GM23338 (cell line): ENCODE measurements at regions not wholly inside any gene's neighbourhood (a gene's known extent, or its start where the extent isn't known, plus 50 kb on each side); places are given as distances from the start of the nearest gene placed in this dataset.

Experiments used
- ATAC-seq: fragments of 200-7000 bp; cut with Tn5 transposase; 3 replicates; pipeline ENCODE4 v1.9.1; 2020
- DNase-seq: peaks from one replicate; pipeline ENCODE4 v3.0.0-alpha.2; 2015; ENCODE audit warnings: low spot score
- H2AFZ ChIP-seq: fragments of 200-600 bp; sonication (generic); 2 replicates; pipeline ENCODE4 v1.8.0; 2016; ENCODE audit warnings: antibody characterized with exemption, mild to moderate bottlenecking, moderate library complexity
- H3F3A ChIP-seq: fragments of 200-600 bp; sonication (generic); replicated peaks from 2 replicates; pipeline ENCODE4 v1.8.0; 2017; ENCODE audit warnings: antibody characterized with exemption, mixed run types, low read depth
- H3K27ac ChIP-seq: fragments of 200-600 bp; sonication (generic); 2 replicates; pipeline ENCODE4 v1.6.1; 2016; ENCODE audit warnings: low read depth
- H3K27me3 ChIP-seq: fragments of 200-600 bp; sonication (generic); 2 replicates; pipeline ENCODE4 v1.8.0; 2016; ENCODE audit warnings: mild to moderate bottlenecking, mixed run types, moderate library complexity; ENCODE audit not compliant: insufficient read depth
- H3K36me3 ChIP-seq: fragments of 200-600 bp; sonication (generic); 2 replicates; pipeline ENCODE4 v1.8.0; 2016; ENCODE audit warnings: mild to moderate bottlenecking; ENCODE audit not compliant: insufficient read depth
- H3K4me1 ChIP-seq: fragments of 200-600 bp; sonication (generic); 2 replicates; pipeline ENCODE4 v1.8.0; 2016; ENCODE audit warnings: mild to moderate bottlenecking, moderate library complexity; ENCODE audit not compliant: insufficient read depth
- H3K4me2 ChIP-seq: fragments of 200-600 bp; sonication (generic); 2 replicates; pipeline ENCODE4 v1.7.1; 2017; ENCODE audit warnings: mixed run types
- H3K4me3 ChIP-seq: fragments of 200-600 bp; sonication (generic); 2 replicates; pipeline ENCODE4 v1.6.1; 2016; ENCODE audit warnings: mixed run types
- H3K79me2 ChIP-seq: fragments of 200-600 bp; sonication (generic); replicated peaks from 2 replicates; pipeline ENCODE4 v1.8.0; 2017; ENCODE audit warnings: mild to moderate bottlenecking; ENCODE audit not compliant: insufficient read depth
- H3K9me2 ChIP-seq: fragments of 200-600 bp; sonication (generic); 2 replicates; pipeline ENCODE4 v1.8.0; 2017; ENCODE audit not compliant: insufficient read depth
- H4K20me1 ChIP-seq: fragments of 200-600 bp; sonication (generic); replicated peaks from 2 replicates; pipeline ENCODE4 v1.8.0; 2017; ENCODE audit warnings: mild to moderate bottlenecking; ENCODE audit not compliant: insufficient read depth
- H3K27ac Mint-ChIP-seq: 2 replicates; pipeline ENCODE4 v1.8.0; 2020; ENCODE audit warnings: inconsistent platforms, mild to moderate bottlenecking, moderate library complexity, mixed read lengths
- H3K27me3 Mint-ChIP-seq: 3 replicates; pipeline ENCODE4 v1.8.0; 2022; ENCODE audit warnings: low read depth, mild to moderate bottlenecking, moderate library complexity, mixed read lengths, inconsistent platforms; ENCODE audit not compliant: insufficient read depth, poor library complexity
- H3K36me3 Mint-ChIP-seq: 3 replicates; pipeline ENCODE4 v1.8.0; 2021; ENCODE audit warnings: low read depth, mild to moderate bottlenecking, inconsistent platforms, moderate library complexity, mixed read lengths
- H3K4me1 Mint-ChIP-seq: 3 replicates; pipeline ENCODE4 v1.8.0; 2020; ENCODE audit warnings: mild to moderate bottlenecking, inconsistent platforms, mixed read lengths
- H3K4me3 Mint-ChIP-seq: 3 replicates; pipeline ENCODE4 v1.8.0; 2021; ENCODE audit warnings: moderate library complexity, mild to moderate bottlenecking, inconsistent platforms, mixed read lengths
- H3K9me3 Mint-ChIP-seq: 3 replicates; pipeline ENCODE4 v1.8.0; 2020; ENCODE audit warnings: moderate library complexity, mild to moderate bottlenecking, inconsistent platforms, mixed read lengths
- CREB1 ChIP-seq: fragments of 250-450 bp; sonication (Bioruptor Pico); IDR thresholded peaks from 2 replicates; pipeline ENCODE4 v1.5.0; 2020; ENCODE audit warnings: low read depth, mild to moderate bottlenecking, moderate library complexity
- CTCF ChIP-seq, 2 experiments: fragments of 200-600 bp in 1 of 2; sonication (generic) in 1 of 2; conservative IDR thresholded peaks; 2 replicates each; pipeline versions ENCODE4 v1.5.1 to v1.6.1; 2016 to 2017; ENCODE audit warnings: antibody characterized with exemption in 2 of 2, low read depth in 2 of 2, mild to moderate bottlenecking in 2 of 2, moderate library complexity in 1 of 2
- EZH2 ChIP-seq: fragments of 200-600 bp; sonication (generic); IDR thresholded peaks from one replicate; pipeline ENCODE4 v1.8.0; 2017; ENCODE audit warnings: antibody characterized with exemption, mild to moderate bottlenecking, low read depth; ENCODE audit not compliant: unreplicated experiment
- EZH2phosphoT487 ChIP-seq: fragments of 200-600 bp; sonication (generic); IDR thresholded peaks from one replicate; pipeline ENCODE4 v1.8.1; 2018; ENCODE audit warnings: antibody characterized with exemption; ENCODE audit not compliant: unreplicated experiment
- NANOG ChIP-seq: IDR thresholded peaks from 2 replicates; pipeline ENCODE4 v1.6.1; 2016; ENCODE audit warnings: antibody characterized with exemption, borderline replicate concordance
- POLR2AphosphoS5 ChIP-seq: IDR thresholded peaks from 2 replicates; pipeline ENCODE4 v1.6.1; 2016; ENCODE audit warnings: antibody characterized with exemption, low read depth
- REST ChIP-seq: IDR thresholded peaks from one replicate; pipeline ENCODE4 v1.6.1; 2018; ENCODE audit warnings: antibody characterized with exemption; ENCODE audit not compliant: unreplicated experiment
- STAT1 ChIP-seq: IDR thresholded peaks from one replicate; pipeline ENCODE4 v1.6.1; 2016; ENCODE audit warnings: antibody characterized with exemption; ENCODE audit not compliant: unreplicated experiment
- ZNF114 ChIP-seq: fragments of 250-450 bp; sonication (Bioruptor Pico); IDR thresholded peaks from 2 replicates; pipeline ENCODE4 v1.5.0; 2020; ENCODE audit warnings: mild to moderate bottlenecking, moderate library complexity
- ZNF331 ChIP-seq: fragments of 250-450 bp; sonication (Bioruptor Pico); IDR thresholded peaks from 2 replicates; pipeline ENCODE4 v1.5.0; 2020; ENCODE audit warnings: low read depth, mild to moderate bottlenecking, moderate library complexity
- ZNF462 ChIP-seq: fragments of 250-450 bp; sonication (Bioruptor Pico); IDR thresholded peaks from 2 replicates; pipeline ENCODE4 v1.5.0; 2020; ENCODE audit warnings: mild to moderate bottlenecking, moderate library complexity

GRCh38 chr3:162847511-162847910, 1350.9 kb downstream of the OTOL1 start:
- no peak overlapping the region for H3K4me2 ChIP-seq

More at GRCh38 chr3:162847511-162847910, 1350.9 kb downstream of the OTOL1 start:
- H3K36me3 ChIP-seq = no peaks in the 10 kb centered on the region
- H3K27me3 ChIP-seq = no peaks in the 10 kb centered on the region
- H3K9me3 Mint-ChIP-seq = no peaks in the 10 kb centered on the region; the same call in 2 of the 3 replicates
- H3F3A ChIP-seq = no peaks in the 10 kb centered on the region
- H3K27ac Mint-ChIP-seq = no peak overlapping the region
- no peak for TF ChIP-seq CREB1 (CRISPR knock-in tag)
- TF ChIP-seq ZNF114 = no peak
- TF ChIP-seq EZH2phosphoT487 = no peak
- TF ChIP-seq REST = no peak
- no peak for TF ChIP-seq POLR2AphosphoS5
- no peak for TF ChIP-seq STAT1
- TF ChIP-seq CTCF (conservative IDR thresholded peaks at IDR 0.05; ENCODE audit: low read depth in 2 of 2) = no peak; a peak in 1 of 4 replicates
- TF ChIP-seq NANOG = no peak
- no peak for TF ChIP-seq ZNF462 (CRISPR knock-in tag)
- no peak for TF ChIP-seq EZH2
- no peak for TF ChIP-seq ZNF331 (CRISPR knock-in tag)
- H3K36me3 Mint-ChIP-seq = peaks cover 11% of the 10 kb centered on the region; the same call in 1 of the 3 replicates
- no peak overlapping the region for H3K27ac ChIP-seq
- no peak overlapping the region for H3K4me3 ChIP-seq
- ATAC-seq (no peak), DNase-seq (no peak)
- no peaks in the 10 kb centered on the region for H4K20me1 ChIP-seq
- H3K4me1 Mint-ChIP-seq = no peaks in the 10 kb centered on the region
- no peaks in the 10 kb centered on the region for H3K27me3 Mint-ChIP-seq
- H3K79me2 ChIP-seq = no peaks in the 10 kb centered on the region
- H2AFZ ChIP-seq = no peak overlapping the region
- no peak overlapping the region for H3K4me3 Mint-ChIP-seq
- no peaks in the 10 kb centered on the region for H3K4me1 ChIP-seq
- no peaks in the 10 kb centered on the region for H3K9me2 ChIP-seq
